ENCODE measurements at regions not wholly inside any gene's neighbourhood (a gene's known extent, or its start where the extent isn't known, plus 50 kb on each side); places are given as distances from the start of the nearest gene placed in this dataset.

DNA sequence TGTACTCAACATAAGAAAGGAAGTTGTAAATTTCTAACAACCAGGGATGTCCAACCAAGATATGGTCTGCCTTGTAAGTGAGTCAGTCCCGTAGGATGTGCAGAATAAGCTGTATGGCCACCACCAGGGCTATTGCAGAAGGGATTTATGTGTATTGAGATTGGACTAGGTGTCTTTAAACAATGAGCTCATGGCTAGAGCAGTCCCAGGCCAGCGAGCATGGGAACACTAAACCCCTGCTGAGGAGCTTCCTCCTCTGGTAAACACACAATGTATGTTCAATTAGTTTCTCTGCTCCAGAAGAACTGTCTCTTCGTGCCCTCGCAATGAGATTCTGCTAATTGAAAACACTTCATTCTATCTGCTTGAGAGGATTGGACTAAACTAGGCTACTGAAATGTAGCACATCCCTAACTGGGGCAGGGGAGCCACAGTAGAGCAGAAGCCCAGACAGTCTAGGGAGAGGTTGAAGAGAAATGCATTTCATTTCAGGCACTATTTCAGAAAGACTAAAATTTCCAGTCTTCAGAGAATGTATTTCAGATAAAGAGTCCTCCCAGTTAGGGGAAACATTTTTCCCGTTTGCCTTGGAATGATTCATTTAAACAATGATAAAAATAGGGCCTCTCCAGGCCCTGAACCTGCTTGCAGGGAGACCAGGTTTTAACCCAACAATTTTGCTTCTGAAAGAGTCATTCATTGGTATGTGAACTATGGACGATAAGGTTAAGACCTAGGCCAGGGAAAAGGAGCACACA lies 154.7 kb downstream of the FAM114A2 start:
- intact Hi-C loops (cut with micrococcal nuclease), result no loop called here
- DNase-seq (no peak), ATAC-seq (no peak)

DNA sequence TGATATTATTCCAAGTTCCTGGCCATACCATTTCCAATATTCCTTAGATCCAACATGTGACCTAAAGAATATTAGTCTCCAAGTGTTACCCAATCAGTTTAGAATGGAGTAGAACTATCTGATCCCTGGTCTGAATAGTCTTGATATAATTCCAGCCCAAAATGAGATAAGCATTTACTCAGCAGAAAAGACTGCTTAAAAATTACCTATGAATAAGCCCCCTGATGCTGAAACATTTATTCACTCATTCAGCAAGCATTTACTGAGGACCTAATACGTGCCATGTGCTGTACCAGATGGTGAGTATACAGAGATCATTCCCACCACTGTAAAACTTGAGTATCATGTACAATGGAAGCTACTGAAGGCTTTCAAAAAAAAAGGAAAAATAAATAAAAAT lies 157.0 kb downstream of the FAM114A2 start:
- DNase-seq (no peak), ATAC-seq (no peak)
- intact Hi-C loops (cut with micrococcal nuclease), result no loop called here

GRCh38 chr5:153880106-153880505 lies 158.6 kb downstream of the FAM114A2 start:
- DNase-seq, result no peak
- intact Hi-C loops (cut with micrococcal nuclease), result no loop called here
- no peak for ATAC-seq

GRCh38 chr5:153879596-153879995 lies 159.1 kb downstream of the FAM114A2 start:
- no peak for ATAC-seq
- intact Hi-C loops (cut with micrococcal nuclease), result no loop called here

DNA sequence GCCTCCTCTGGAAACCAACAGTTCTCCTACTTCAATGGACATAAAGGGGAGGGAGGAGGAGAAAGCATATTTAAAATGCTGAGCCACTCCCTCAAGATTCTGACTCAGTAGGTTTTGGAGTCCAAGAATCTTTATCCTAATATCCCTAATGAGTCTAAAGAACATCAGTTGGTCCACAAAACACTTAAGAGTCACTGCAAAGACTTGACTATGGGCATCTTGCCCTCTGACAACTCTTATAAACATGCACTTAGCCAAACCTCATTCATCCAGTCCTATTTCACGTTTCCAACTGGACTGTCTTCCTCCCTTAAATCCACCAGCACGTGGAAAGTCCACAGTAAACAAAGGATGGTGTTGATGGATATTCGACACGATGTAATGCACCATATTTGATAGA lies 172.5 kb downstream of the FAM114A2 start:
- no peak for DNase-seq
- ATAC-seq, result no peak
- intact Hi-C loops (cut with micrococcal nuclease), result no loop called here

More at GRCh38 chr5:153879596-153879995, 159.1 kb downstream of the FAM114A2 start:
- DNase-seq, result no peak

- DNase-seq (no peak), ATAC-seq (no peak)
- intact Hi-C loops (cut with micrococcal nuclease), result no loop called here
Measured at GRCh38 chr5:153865016-153865415, 173.7 kb downstream of the FAM114A2 start.

GRCh38 chr5:153863951-153864350 lies 174.8 kb downstream of the FAM114A2 start:
- ATAC-seq, result no peak
- DNase-seq, result no peak
- intact Hi-C loops (cut with micrococcal nuclease), result no loop called here

All from left ventricle myocardium superior (tissue), 1 donor.